Ureter (tissue), 1 donor: ENCODE measurements at regions not wholly inside any gene's neighbourhood (a gene's known extent, or its start where the extent isn't known, plus 50 kb on each side); places are given as distances from the start of the nearest gene placed in this dataset.
"Not testable (repeated sequence)": the region's sequence is repeated elsewhere in the genome, so short reads cannot be mapped to it uniquely, and the experiment has no call there.

ENCODE experiments used
- DNase-seq: peaks from one replicate; pipeline ENCODE4 v3.0.0-alpha.2; 2020; ENCODE audit warnings: low spot score
- donor health status: DM: yes; HTN: yes; CAD: no.

- DNase-seq, result not testable (repeated sequence)
Measured at GRCh38 chr6:155866676-155867390, 411.2 kb upstream of the NOX3 start.

- DNase-seq, result no peak
Measured at GRCh38 chr6:155861821-155862220, 406.2 kb upstream of the NOX3 start.

- DNase-seq, result not testable (repeated sequence)
Measured at GRCh38 chr6:155858906-155859305, 403.3 kb upstream of the NOX3 start.

GRCh38 chr6:155854787-155855186 lies 399.1 kb upstream of the NOX3 start:
- no peak for DNase-seq

- DNase-seq, result no peak
Measured at GRCh38 chr6:155853011-155853410, 397.4 kb upstream of the NOX3 start.

GRCh38 chr6:155850408-155850841 lies 394.8 kb upstream of the NOX3 start:
- no peak for DNase-seq

- no peak for DNase-seq
Measured at GRCh38 chr6:155847711-155848110, 392.1 kb upstream of the NOX3 start.

- no peak for DNase-seq
Measured at GRCh38 chr6:155837474-155837873, 381.8 kb upstream of the NOX3 start.

- no peak for DNase-seq
Measured at GRCh38 chr6:155832596-155832995, 377.0 kb upstream of the NOX3 start.

GRCh38 chr6:155830531-155830930 lies 374.9 kb upstream of the NOX3 start:
- DNase-seq, result no peak

- no peak for DNase-seq
Measured at GRCh38 chr6:155829646-155830045, 374.0 kb upstream of the NOX3 start.

- no peak for DNase-seq
Measured at GRCh38 chr6:155828989-155829388, 373.4 kb upstream of the NOX3 start.

- no peak for DNase-seq
Measured at GRCh38 chr6:155818698-155819097, 363.1 kb upstream of the NOX3 start.

- no peak for DNase-seq
Measured at GRCh38 chr6:155813548-155813947, 357.9 kb upstream of the NOX3 start.

- DNase-seq, result no peak
Measured at GRCh38 chr6:155807243-155807642, 351.6 kb upstream of the NOX3 start.

- DNase-seq, result no peak
Measured at GRCh38 chr6:155801046-155801445, 345.4 kb upstream of the NOX3 start.

GRCh38 chr6:155798876-155799275 lies 343.2 kb upstream of the NOX3 start:
- DNase-seq, result not testable (repeated sequence)

GRCh38 chr6:155795173-155795796 lies 339.6 kb upstream of the NOX3 start:
- no peak for DNase-seq

- DNase-seq, result no peak
Measured at GRCh38 chr6:155791891-155792290, 336.3 kb upstream of the NOX3 start.

GRCh38 chr6:155791186-155791585 lies 335.5 kb upstream of the NOX3 start:
- DNase-seq, result no peak

GRCh38 chr6:155787168-155787567 lies 331.5 kb upstream of the NOX3 start:
- DNase-seq, result no peak

- DNase-seq, result no peak
Measured at GRCh38 chr6:155786528-155786927, 330.9 kb upstream of the NOX3 start.

GRCh38 chr6:155782739-155783459 lies 327.3 kb upstream of the NOX3 start:
- no peak for DNase-seq
